AG04450 (cell line): ENCODE measurements at regions not wholly inside any gene's neighbourhood (a gene's known extent, or its start where the extent isn't known, plus 50 kb on each side); places are given as distances from the start of the nearest gene placed in this dataset.

Source experiments
- CTCF ChIA-PET: fragments of 300-600, 350-600 bp; formaldehyde crosslinking; extraction: SDS; loops from one replicate; lab custom pipeline; 2022; ENCODE audit warnings: antibody characterized with exemption, inconsistent platforms; lab: Charles Lee
- POLR2A ChIA-PET: fragments of 350-600 bp; formaldehyde crosslinking; extraction: SDS; loops from one replicate; lab custom pipeline; 2021; ENCODE audit warnings: antibody characterized with exemption, inconsistent platforms; lab: Yijun Ruan, JAX
- DNase-seq: peaks from one replicate; pipeline ENCODE4 v3.0.0-alpha.2; 2011; ENCODE audit warnings: low read depth, low spot score
- H3K27ac ChIP-seq: one replicate; pipeline ENCODE4 v1.5.1; 2012; ENCODE audit warnings: low read depth, low read length, control low read depth
- H3K27me3 ChIP-seq: one replicate; pipeline ENCODE4 v1.6.0; 2012; ENCODE audit warnings: low read length; ENCODE audit not compliant: control insufficient read depth, insufficient read depth
- H3K4me3 ChIP-seq: 2 replicates; pipeline ENCODE4 v1.5.1; 2011; ENCODE audit warnings: mild to moderate bottlenecking, low read depth, low read length, control low read depth
- H3K9me3 ChIP-seq: 2 replicates; pipeline ENCODE4 v1.5.1; 2012; ENCODE audit warnings: low read length; ENCODE audit not compliant: control insufficient read depth, insufficient read depth
- TF ChIP-seq, protein P1 (sequence below): IDR thresholded peaks from 2 replicates; pipeline ENCODE4 v1.5.1; 2011; ENCODE audit warnings: low read depth, low read length, control low read depth, inconsistent platforms

- Histone ChIP-seq H3K27ac (no peak overlapping the region), H3K4me3 (no peak overlapping the region), H3K27me3 (no peaks in the 10 kb centered on the region), H3K9me3 (no peaks in the 10 kb centered on the region)
- DNase-seq = no peak
- CTCF ChIA-PET = interaction anchor here (1.6 kb wide), 1 partner anchor 17 kb away, joined by 9 read pairs; no protein-coding TSS in a partner anchor
- TF ChIP-seq, protein P1, sequence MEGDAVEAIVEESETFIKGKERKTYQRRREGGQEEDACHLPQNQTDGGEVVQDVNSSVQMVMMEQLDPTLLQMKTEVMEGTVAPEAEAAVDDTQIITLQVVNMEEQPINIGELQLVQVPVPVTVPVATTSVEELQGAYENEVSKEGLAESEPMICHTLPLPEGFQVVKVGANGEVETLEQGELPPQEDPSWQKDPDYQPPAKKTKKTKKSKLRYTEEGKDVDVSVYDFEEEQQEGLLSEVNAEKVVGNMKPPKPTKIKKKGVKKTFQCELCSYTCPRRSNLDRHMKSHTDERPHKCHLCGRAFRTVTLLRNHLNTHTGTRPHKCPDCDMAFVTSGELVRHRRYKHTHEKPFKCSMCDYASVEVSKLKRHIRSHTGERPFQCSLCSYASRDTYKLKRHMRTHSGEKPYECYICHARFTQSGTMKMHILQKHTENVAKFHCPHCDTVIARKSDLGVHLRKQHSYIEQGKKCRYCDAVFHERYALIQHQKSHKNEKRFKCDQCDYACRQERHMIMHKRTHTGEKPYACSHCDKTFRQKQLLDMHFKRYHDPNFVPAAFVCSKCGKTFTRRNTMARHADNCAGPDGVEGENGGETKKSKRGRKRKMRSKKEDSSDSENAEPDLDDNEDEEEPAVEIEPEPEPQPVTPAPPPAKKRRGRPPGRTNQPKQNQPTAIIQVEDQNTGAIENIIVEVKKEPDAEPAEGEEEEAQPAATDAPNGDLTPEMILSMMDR = no peak
- POLR2A ChIA-PET = no interaction called here
These were observed 72.2 kb upstream of the MAP2 start for GRCh38 chr2:209351636-209352035.

DNA sequence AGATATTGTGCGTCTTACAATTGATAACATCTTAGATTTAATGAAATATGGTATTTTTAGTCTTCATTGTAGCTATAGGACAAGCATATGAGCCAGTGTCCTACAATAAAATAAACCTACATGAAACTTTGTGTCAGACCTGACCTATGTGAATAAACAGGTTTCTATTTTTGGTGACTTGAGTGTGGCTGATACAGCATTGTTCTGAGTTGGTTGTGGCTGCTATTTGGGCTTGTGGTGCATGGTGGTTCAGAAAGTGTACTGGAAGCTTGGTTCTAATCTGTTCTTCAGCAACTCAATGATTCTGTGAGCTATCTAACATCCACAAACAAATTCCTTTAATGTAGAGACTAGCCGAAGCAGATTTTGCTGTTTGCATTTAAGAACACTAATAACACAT is 64.9 kb upstream of the MAP2 start:
- Histone ChIP-seq H3K4me3 (no peak overlapping the region), H3K27ac (no peak overlapping the region), H3K9me3 (no peaks in the 10 kb centered on the region), H3K27me3 (no peaks in the 10 kb centered on the region)
- TF ChIP-seq, protein P1 = no peak
- ChIA-PET POLR2A (no interaction called here), CTCF (interaction anchor here (0.7 to 1.9 kb wide), 2 partner anchors 25 to 603 kb away, joined by 3 to 14 read pairs; no protein-coding TSS in a partner anchor)
- DNase-seq = no peak

DNA sequence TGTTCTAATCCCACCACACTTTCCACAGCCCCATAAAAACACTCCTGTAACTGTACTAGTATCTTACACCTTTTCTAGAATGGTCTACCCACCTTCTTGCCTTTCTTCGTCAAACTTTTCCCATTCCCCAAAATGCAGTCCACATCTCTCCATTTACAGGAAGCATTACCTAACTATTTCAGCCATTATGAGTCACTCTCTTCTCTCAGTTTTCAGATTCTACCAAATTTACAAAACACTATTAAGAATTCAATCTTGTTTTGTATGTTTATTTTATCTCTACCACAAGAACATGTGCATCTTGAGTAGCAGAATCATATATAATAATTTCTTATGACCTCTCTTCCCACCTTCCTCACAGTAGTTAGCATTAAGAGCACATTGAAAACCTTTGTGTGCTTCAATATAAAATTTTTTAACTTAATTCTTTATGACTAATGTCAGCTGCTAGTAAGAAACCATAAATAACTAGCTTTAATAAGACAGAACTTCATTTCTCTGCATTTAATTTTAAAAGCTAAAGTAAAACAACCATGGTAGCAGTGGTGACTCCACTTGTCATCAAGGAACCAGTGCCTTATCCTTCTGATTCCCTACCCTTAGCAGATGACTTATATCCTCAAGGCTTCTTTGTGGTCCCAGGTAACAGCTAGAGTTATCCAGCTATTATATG is 56.6 kb upstream of the MAP2 start:
- TF ChIP-seq, protein P1 = no peak
- DNase-seq = no peak
- H3K9me3 ChIP-seq = no peaks in the 10 kb centered on the region
- ChIA-PET CTCF (interaction anchor here (1.3 to 2.4 kb wide), 2 partner anchors 32 to 56 kb away, joined by 5 to 19 read pairs; partner anchors contain the start of gene MAP2), POLR2A (no interaction called here)
- no peak overlapping the region for H3K27ac ChIP-seq
- no peak overlapping the region for H3K4me3 ChIP-seq
- no peaks in the 10 kb centered on the region for H3K27me3 ChIP-seq

DNA sequence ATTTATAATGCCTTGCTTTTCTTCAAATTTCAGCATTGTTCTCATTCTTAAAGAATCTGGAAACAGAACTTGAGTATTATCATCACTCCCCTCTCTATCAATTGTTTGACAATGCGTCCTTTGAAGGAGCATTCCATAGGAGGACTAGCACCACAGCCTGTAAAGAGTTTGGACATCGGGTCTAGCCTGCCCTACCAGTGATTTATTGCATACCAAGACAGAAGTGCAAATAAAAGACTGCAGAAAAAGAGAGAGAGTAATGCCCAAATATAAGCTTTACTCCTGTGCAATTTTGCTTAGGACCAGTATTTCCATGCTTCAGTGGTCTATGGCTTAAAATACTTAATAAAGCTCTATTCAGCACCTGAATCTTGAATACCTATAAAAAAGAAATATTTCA is 55.4 kb upstream of the MAP2 start:
- TF ChIP-seq, protein P1 = no peak
- CTCF ChIA-PET = interaction anchor here (1.3 to 2.4 kb wide), 2 partner anchors 33 to 55 kb away, joined by 5 to 19 read pairs; partner anchors contain the start of gene MAP2
- POLR2A ChIA-PET = no interaction called here
- H3K27me3 ChIP-seq = no peaks in the 10 kb centered on the region
- no peak for DNase-seq
- no peaks in the 10 kb centered on the region for H3K9me3 ChIP-seq
- no peak overlapping the region for H3K4me3 ChIP-seq
- no peak overlapping the region for H3K27ac ChIP-seq

DNA sequence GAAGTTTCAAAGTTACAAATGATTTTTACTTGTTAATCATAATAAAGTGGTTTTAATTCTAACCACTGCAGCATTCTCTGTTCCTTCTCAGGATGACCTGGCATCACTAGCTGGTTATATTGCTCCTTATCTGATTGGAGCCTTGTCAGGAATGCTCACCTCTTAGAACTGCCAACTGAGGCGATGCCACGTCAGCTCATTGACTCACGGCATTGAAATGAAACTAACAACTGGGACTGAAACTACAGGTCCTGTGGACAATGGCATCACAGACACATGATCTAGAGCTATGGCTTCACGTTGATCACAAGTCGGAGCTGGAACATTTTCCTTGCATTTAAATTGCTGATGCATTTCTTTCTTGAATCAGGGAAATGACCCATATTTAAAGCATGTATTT is 54.9 kb upstream of the MAP2 start:
- TF ChIP-seq, protein P1 = no peak

More for the DNA sequence above, 54.9 kb upstream of the MAP2 start:
- H3K4me3 ChIP-seq = no peak overlapping the region; the same call in 1 of the 2 replicates
- POLR2A ChIA-PET = no interaction called here
- H3K27ac ChIP-seq = no peak overlapping the region
- H3K9me3 ChIP-seq = no peaks in the 10 kb centered on the region
- peak; percentile 20 for DNase-seq
- no peaks in the 10 kb centered on the region for H3K27me3 ChIP-seq
- CTCF ChIA-PET = interaction anchor here (1.1 to 2.4 kb wide), 2 partner anchors 34 to 55 kb away, joined by 5 to 19 read pairs; partner anchors contain the start of gene MAP2
